Liver (tissue), 8 donors: ENCODE measurements at regions not wholly inside any gene's neighbourhood (a gene's known extent, or its start where the extent isn't known, plus 50 kb on each side); places are given as distances from the start of the nearest gene placed in this dataset.

ENCODE experiments used
- DNase-seq: peaks from one replicate; pipeline ENCODE4 v3.0.0-alpha.2; 2017; ENCODE audit warnings: low spot score
- H3K27ac ChIP-seq, 2 donors: one replicate each; pipeline ENCODE4 v1.7.0; 2013; ENCODE audit warnings: inconsistent platforms in 2 of 2, low read length in 2 of 2, control low read depth in 1 of 2, low read depth in 1 of 2, mild to moderate bottlenecking in 1 of 2
- H3K27me3 ChIP-seq, 4 donors: one replicate each; pipeline versions ENCODE4 v1.6.1 to v1.7.0; 2013; ENCODE audit warnings: low read length in 3 of 4, inconsistent platforms in 1 of 4, mild to moderate bottlenecking in 1 of 4, moderate library complexity in 1 of 4; ENCODE audit not compliant: control insufficient read depth in 4 of 4, insufficient read depth in 4 of 4
- H3K36me3 ChIP-seq, 4 donors: one replicate each; pipeline versions ENCODE4 v1.6.1 to v1.7.0; 2013; ENCODE audit warnings: low read length in 3 of 4, mild to moderate bottlenecking in 3 of 4, low read depth in 1 of 4, moderate library complexity in 1 of 4; ENCODE audit not compliant: control insufficient read depth in 4 of 4, insufficient read depth in 3 of 4
- H3K4me1 ChIP-seq, 4 donors: one replicate each; pipeline versions ENCODE4 v1.6.1 to v1.7.0; 2013; ENCODE audit warnings: low read length in 3 of 4, mild to moderate bottlenecking in 3 of 4, moderate library complexity in 1 of 4; ENCODE audit not compliant: control insufficient read depth in 4 of 4, insufficient read depth in 4 of 4
- H3K4me3 ChIP-seq, 3 donors: one replicate each; pipeline versions ENCODE4 v1.6.1 to v1.7.0; 2013; ENCODE audit warnings: low read length in 3 of 3, control low read depth in 1 of 3, low read depth in 1 of 3, mild to moderate bottlenecking in 1 of 3
- H3K9ac ChIP-seq, 2 donors: one replicate each; pipeline ENCODE4 v1.7.0; 2013; ENCODE audit warnings: low read length in 2 of 2, mild to moderate bottlenecking in 2 of 2, moderate library complexity in 2 of 2, control low read depth in 1 of 2, low read depth in 1 of 2
- H3K9me3 ChIP-seq, 4 donors: one replicate each; pipeline versions ENCODE4 v1.6.1 to v1.7.0; 2013; ENCODE audit warnings: low read length in 3 of 4; ENCODE audit not compliant: control insufficient read depth in 4 of 4
- ATF3 ChIP-seq: IDR thresholded peaks from 2 replicates; pipeline ENCODE4 v1.6.1; 2016; ENCODE audit warnings: antibody characterized with exemption
- CTCF ChIP-seq: fragments of 150-350 bp; IDR thresholded peaks from 2 replicates; pipeline ENCODE4 v1.5.1; 2017; ENCODE audit warnings: improper control_type of control experiment, low read depth, low read length; ENCODE audit not compliant: missing input control
- EGR1 ChIP-seq, 2 donors: IDR thresholded peaks; 2 replicates each; pipeline ENCODE4 v1.6.1; 2016 to 2018; ENCODE audit warnings: antibody characterized with exemption in 2 of 2, low read depth in 2 of 2
- FOXA1 ChIP-seq: IDR thresholded peaks from 2 replicates; pipeline ENCODE4 v1.6.1; 2016; ENCODE audit warnings: antibody characterized with exemption
- GABPA ChIP-seq, 2 donors: IDR thresholded peaks in 1 of 2; conservative IDR thresholded peaks in 1 of 2; 2 replicates each; pipeline ENCODE4 v1.6.1; 2016; ENCODE audit warnings: antibody characterized with exemption in 2 of 2, mild to moderate bottlenecking in 1 of 2, moderate library complexity in 1 of 2
- HNF4A ChIP-seq, 2 donors: conservative IDR thresholded peaks; 2 replicates each; pipeline ENCODE4 v1.6.1; 2016; ENCODE audit warnings: antibody characterized with exemption in 2 of 2, mild to moderate bottlenecking in 2 of 2
- HNF4G ChIP-seq: IDR thresholded peaks from 2 replicates; pipeline ENCODE4 v1.6.1; 2016; ENCODE audit warnings: antibody characterized with exemption
- JUND ChIP-seq, 2 donors: IDR thresholded peaks; 2 replicates each; pipeline ENCODE4 v1.6.1; 2016; ENCODE audit warnings: antibody characterized with exemption in 2 of 2
- MAX ChIP-seq: IDR thresholded peaks from 2 replicates; pipeline ENCODE4 v1.6.1; 2016; ENCODE audit warnings: antibody characterized with exemption
- NR2F2 ChIP-seq: IDR thresholded peaks from 2 replicates; pipeline ENCODE4 v1.6.1; 2016; ENCODE audit warnings: antibody characterized with exemption
- RAD21 ChIP-seq, 2 donors: IDR thresholded peaks; 2 replicates each; pipeline ENCODE4 v1.6.1; 2016; ENCODE audit warnings: antibody characterized with exemption in 2 of 2, mild to moderate bottlenecking in 2 of 2
- REST ChIP-seq: IDR thresholded peaks from 2 replicates; pipeline ENCODE4 v1.6.1; 2016; ENCODE audit warnings: antibody characterized with exemption, mild to moderate bottlenecking
- YY1 ChIP-seq: IDR thresholded peaks from 2 replicates; pipeline ENCODE4 v1.6.1; 2016; ENCODE audit warnings: antibody characterized with exemption, mild to moderate bottlenecking
- ZBTB33 ChIP-seq: IDR thresholded peaks from 2 replicates; pipeline ENCODE4 v1.6.1; 2016; ENCODE audit warnings: antibody characterized with exemption
- WGBS: extraction: QIAGEN DNeasy Blood & Tissue Kit; methylation state at CpG from one replicate; pipeline ENCODE4 v1.1.7; 2013; 5-methylcytosine and 5-hydroxymethylcytosine counted together
- donor health status: healthy.
- donor health status: healthy.
- donor health status: healthy.
- donor health status: healthy.
- donor health status: healthy.

GRCh38 chr12:94769047-94769420 lies 118.7 kb upstream of the TMCC3 start:
- TF ChIP-seq RAD21 (IDR thresholded peaks at IDR 0.05) (no peak), HNF4G (no peak), ATF3 (no peak), CTCF (no peak), MAX (no peak), YY1 (no peak), GABPA (IDR thresholded peaks at IDR 0.05 in 1 of 2, conservative IDR thresholded peaks at IDR 0.05 in 1 of 2) (no peak), NR2F2 (no peak), FOXA1 (no peak)
- Histone ChIP-seq H3K36me3 (no peaks in the 10 kb centered on the region), H3K4me3 (no peak overlapping the region), H3K4me1 (no peaks in the 10 kb centered on the region), H3K27me3 (no peaks in the 10 kb centered on the region), H3K9ac (no peak overlapping the region), H3K27ac (no peak overlapping the region), H3K9me3 (peaks cover 0 to 4% (median 1%) of the 10 kb centered on the region in 4 donors)
- WGBS = 72% methylated on average over 8 of the region's 8 CpGs
- no peak for DNase-seq

GRCh38 chr12:94768398-94769046 lies 118.2 kb upstream of the TMCC3 start:
- no peak overlapping the region for H3K9ac ChIP-seq
- no peak overlapping the region for H3K4me3 ChIP-seq
- 75% methylated on average over 7 of the region's 7 CpGs for WGBS
- no peak for TF ChIP-seq EGR1 (IDR thresholded peaks at IDR 0.05; ENCODE audit: low read depth in 2 of 2)
- H3K9me3 ChIP-seq = no peaks in the 10 kb centered on the region
- no peak overlapping the region for H3K27ac ChIP-seq
- no peaks in the 10 kb centered on the region for H3K4me1 ChIP-seq
- H3K36me3 ChIP-seq = no peaks in the 10 kb centered on the region
- H3K27me3 ChIP-seq = no peaks in the 10 kb centered on the region
- no peak for DNase-seq

GRCh38 chr12:94767956-94768355 lies 117.6 kb upstream of the TMCC3 start:
- WGBS = 86% methylated on average over 5 of the region's 5 CpGs
- Histone ChIP-seq H3K9ac (no peak overlapping the region), H3K4me3 (no peak overlapping the region), H3K27ac (no peak overlapping the region), H3K9me3 (no peaks in the 10 kb centered on the region), H3K36me3 (no peaks in the 10 kb centered on the region), H3K27me3 (no peaks in the 10 kb centered on the region), H3K4me1 (no peaks in the 10 kb centered on the region)
- TF ChIP-seq JUND (IDR thresholded peaks at IDR 0.05) (no peak), ATF3 (no peak), REST (no peak), YY1 (no peak), HNF4A (conservative IDR thresholded peaks at IDR 0.05) (no peak), FOXA1 (no peak), RAD21 (IDR thresholded peaks at IDR 0.05) (no peak), MAX (no peak), GABPA (IDR thresholded peaks at IDR 0.05 in 1 of 2, conservative IDR thresholded peaks at IDR 0.05 in 1 of 2) (no peak), HNF4G (no peak), ZBTB33 (no peak)
- no peak for DNase-seq
